ENCODE measurements at regions not wholly inside any gene's neighbourhood (a gene's known extent, or its start where the extent isn't known, plus 50 kb on each side); places are given as distances from the start of the nearest gene placed in this dataset.

DNA sequence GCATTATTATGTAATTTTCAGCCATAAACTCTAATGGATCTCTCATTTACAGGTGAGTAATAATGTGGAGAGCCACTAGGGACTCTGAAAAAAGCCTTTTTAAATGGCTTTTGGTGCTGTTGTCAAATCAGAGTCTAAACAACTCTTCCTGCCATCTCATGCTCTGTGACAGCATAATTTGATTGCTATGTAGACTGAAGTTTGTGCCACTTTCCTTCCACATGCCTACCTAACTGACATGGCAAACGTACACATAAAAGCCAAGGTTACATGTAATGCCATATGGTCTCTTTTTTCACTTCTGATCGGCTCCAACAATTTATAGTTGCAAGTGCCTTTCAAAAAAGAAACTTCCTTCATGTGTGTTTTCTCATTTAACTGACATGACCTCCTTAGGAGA, 94.3 kb downstream of the SH2D1A start:
- TF ChIP-seq, protein P1, sequence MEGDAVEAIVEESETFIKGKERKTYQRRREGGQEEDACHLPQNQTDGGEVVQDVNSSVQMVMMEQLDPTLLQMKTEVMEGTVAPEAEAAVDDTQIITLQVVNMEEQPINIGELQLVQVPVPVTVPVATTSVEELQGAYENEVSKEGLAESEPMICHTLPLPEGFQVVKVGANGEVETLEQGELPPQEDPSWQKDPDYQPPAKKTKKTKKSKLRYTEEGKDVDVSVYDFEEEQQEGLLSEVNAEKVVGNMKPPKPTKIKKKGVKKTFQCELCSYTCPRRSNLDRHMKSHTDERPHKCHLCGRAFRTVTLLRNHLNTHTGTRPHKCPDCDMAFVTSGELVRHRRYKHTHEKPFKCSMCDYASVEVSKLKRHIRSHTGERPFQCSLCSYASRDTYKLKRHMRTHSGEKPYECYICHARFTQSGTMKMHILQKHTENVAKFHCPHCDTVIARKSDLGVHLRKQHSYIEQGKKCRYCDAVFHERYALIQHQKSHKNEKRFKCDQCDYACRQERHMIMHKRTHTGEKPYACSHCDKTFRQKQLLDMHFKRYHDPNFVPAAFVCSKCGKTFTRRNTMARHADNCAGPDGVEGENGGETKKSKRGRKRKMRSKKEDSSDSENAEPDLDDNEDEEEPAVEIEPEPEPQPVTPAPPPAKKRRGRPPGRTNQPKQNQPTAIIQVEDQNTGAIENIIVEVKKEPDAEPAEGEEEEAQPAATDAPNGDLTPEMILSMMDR (IDR thresholded peaks at IDR 0.05): no peak
- no peak for TF ChIP-seq EZH2 (IDR thresholded peaks at IDR 0.05; ENCODE audit: borderline replicate concordance, insufficient read depth, low read depth, low read length, poor library complexity, severe bottlenecking)
